HCT116 (cell line): ENCODE measurements at regions not wholly inside any gene's neighbourhood (a gene's known extent, or its start where the extent isn't known, plus 50 kb on each side); places are given as distances from the start of the nearest gene placed in this dataset.

Source experiments
- ATAC-seq: fragments of 200-7000 bp; cut with Tn5 transposase; 2 replicates; pipeline ENCODE4 v1.9.1; 2020; ENCODE audit warnings: mild to moderate bottlenecking, moderate library complexity
- BruUV-seq: library from RNA; stranded (reverse); fragments of 400-500 nt; replicated peaks from 2 replicates; lab custom pipeline; 2021; lab: Mats Ljungman, UMichigan
- CTCF ChIA-PET: fragments of 300-600 bp; sonication (Branson Sonifier 250); formaldehyde crosslinking; loops from one replicate; lab custom pipeline; 2021; ENCODE audit warnings: antibody characterized with exemption; lab: Charles Lee
- POLR2A ChIA-PET: fragments of 300-600, 350-600 bp; sonication (Branson Sonifier 250); formaldehyde crosslinking; loops from one replicate; lab custom pipeline; 2021; ENCODE audit warnings: antibody characterized with exemption; lab: Charles Lee
- RAD21 ChIA-PET, 2 experiments: fragments of 300-600 bp; sonication (Branson Sonifier 250); formaldehyde crosslinking; loops; one replicate each; lab custom pipeline; 2023; ENCODE audit warnings: low total read pairs in 2 of 2; ENCODE audit not compliant: uncharacterized antibody in 2 of 2, unreplicated experiment in 2 of 2, low non-redundant PET in 1 of 2; lab: Charles Lee
- DNase-seq: peaks from one replicate; pipeline ENCODE4 v3.0.0-alpha.2; 2010; ENCODE audit warnings: low read depth, low spot score
- H2AFZ ChIP-seq: fragments of 200-600 bp; shearing (Covaris generic), sonication (generic); 2 replicates; pipeline ENCODE4 v1.6.1; 2017; ENCODE audit warnings: low read depth, mixed run types, mixed read lengths, antibody characterized with exemption, low read length; ENCODE audit not compliant: poor library complexity, severe bottlenecking
- H3K27ac ChIP-seq: 2 replicates; pipeline ENCODE4 v1.5.1; 2012; ENCODE audit warnings: low read depth, low read length
- H3K27me3 ChIP-seq: fragments of 200-600 bp; sonication (generic); 2 replicates; pipeline ENCODE4 v1.6.1; 2016; ENCODE audit warnings: mixed run types, low read length, mixed read lengths; ENCODE audit not compliant: insufficient read depth
- H3K36me3 ChIP-seq, 2 experiments: fragments of 200-500 bp in 1 of 2; fragments of 200-600 bp in 1 of 2; sonication (Bioruptor generic) in 1 of 2; sonication (generic) in 1 of 2; 2 replicates each; pipeline versions ENCODE4 v1.5.1 to v1.6.1; 2014 to 2016; ENCODE audit warnings: low read length in 2 of 2, inconsistent platforms in 1 of 2, mixed read lengths in 1 of 2, mixed run types in 1 of 2; ENCODE audit not compliant: insufficient read depth in 2 of 2, control insufficient read depth in 1 of 2
- H3K4me1 ChIP-seq, 2 experiments: fragments of 200-600 bp in 1 of 2; sonication (generic) in 1 of 2; 2 replicates each; pipeline versions ENCODE4 v1.5.1 to v1.6.1; 2012 to 2017; ENCODE audit warnings: low read length in 2 of 2, inconsistent platforms in 1 of 2, mild to moderate bottlenecking in 1 of 2, mixed read lengths in 1 of 2, mixed run types in 1 of 2, moderate library complexity in 1 of 2; ENCODE audit not compliant: insufficient read depth in 2 of 2, control insufficient read depth in 1 of 2
- H3K4me2 ChIP-seq: fragments of 200-600 bp; sonication (generic); 2 replicates; pipeline ENCODE4 v1.6.1; 2017; ENCODE audit warnings: mixed run types, low read length, mixed read lengths
- H3K4me3 ChIP-seq, 2 experiments: fragments of 200-600 bp in 1 of 2; sonication (generic) in 1 of 2; replicated peaks in 1 of 2; 2 replicates each; pipeline ENCODE4 v1.5.1; 2011 to 2016; ENCODE audit warnings: low read length in 2 of 2, control low read depth in 1 of 2, low read depth in 1 of 2, mild to moderate bottlenecking in 1 of 2, mixed read lengths in 1 of 2, mixed run types in 1 of 2
- H3K79me2 ChIP-seq: fragments of 200-600 bp; sonication (generic); 2 replicates; pipeline ENCODE4 v1.6.1; 2017; ENCODE audit warnings: mild to moderate bottlenecking, mixed run types, low read length, moderate library complexity, mixed read lengths; ENCODE audit not compliant: insufficient read depth
- H3K9ac ChIP-seq: fragments of 200-600 bp; sonication (generic); 2 replicates; pipeline ENCODE4 v1.6.1; 2016; ENCODE audit warnings: low read length, mixed read lengths
- H3K9me2 ChIP-seq: fragments of 200-600 bp; sonication (generic), shearing (Covaris generic); 2 replicates; pipeline ENCODE4 v1.6.1; 2017; ENCODE audit warnings: mixed run types, mild to moderate bottlenecking, moderate library complexity; ENCODE audit not compliant: insufficient read depth
- H3K9me3 ChIP-seq, 2 experiments: fragments of 200-500 bp in 1 of 2; fragments of 200-600 bp in 1 of 2; sonication (Bioruptor generic) in 1 of 2; sonication (generic) in 1 of 2; 2 replicates each; pipeline ENCODE4 v1.6.1; 2014 to 2017; ENCODE audit warnings: low read length in 2 of 2, mixed read lengths in 2 of 2, inconsistent platforms in 1 of 2, low read depth in 1 of 2, mild to moderate bottlenecking in 1 of 2, mixed run types in 1 of 2, moderate library complexity in 1 of 2; ENCODE audit not compliant: control insufficient read depth in 1 of 2, insufficient read depth in 1 of 2
- H4K20me1 ChIP-seq: fragments of 200-600 bp; sonication (generic), shearing (Covaris generic); 2 replicates; pipeline ENCODE4 v1.6.1; 2017; ENCODE audit warnings: mixed run types, mild to moderate bottlenecking, moderate library complexity; ENCODE audit not compliant: insufficient read depth
- EGR1 ChIP-seq: IDR thresholded peaks from 2 replicates; pipeline ENCODE4 v1.6.1; 2012; ENCODE audit warnings: low read depth
- intact Hi-C: fragments of 100-400 bp; cut with micrococcal nuclease; formaldehyde crosslinking; loops from 2 replicates; pipeline ENCODE4 v1.10.0; 2022
- TF ChIP-seq, protein P1 (sequence below), 3 experiments: fragments of 200-600 bp in 1 of 3; sonication (generic) in 1 of 3; IDR thresholded peaks in 2 of 3; conservative IDR thresholded peaks in 1 of 3; 2 replicates each; pipeline ENCODE4 v1.5.1; 2012 to 2017; ENCODE audit warnings: low read depth in 2 of 3, low read length in 2 of 3, antibody characterized with exemption in 1 of 3, borderline replicate concordance in 1 of 3, control low read depth in 1 of 3, mild to moderate bottlenecking in 1 of 3, mixed read lengths in 1 of 3, mixed run types in 1 of 3, moderate library complexity in 1 of 3; ENCODE audit not compliant: insufficient read depth in 1 of 3

- Histone ChIP-seq H3K4me3 (no peak overlapping the region), H3K4me1 (peaks cover 3 to 15% of the 10 kb centered on the region in 2 experiments; a peak in 3 of 4 replicates), H4K20me1 (no peaks in the 10 kb centered on the region), H3K79me2 (no peaks in the 10 kb centered on the region), H3K9ac (no peak overlapping the region), H3K36me3 (no peaks in the 10 kb centered on the region), H2AFZ (no peak overlapping the region), H3K9me3 (no peaks in the 10 kb centered on the region), H3K27me3 (no peaks in the 10 kb centered on the region), H3K9me2 (no peaks in the 10 kb centered on the region), H3K27ac (no peak overlapping the region), H3K4me2 (no peak overlapping the region)
- no peak for ATAC-seq
- DNase-seq, result no peak
- BruUV-seq, result no TSS peak
- RAD21 ChIA-PET, result no interaction called here
- CTCF ChIA-PET, result no interaction called here
- POLR2A ChIA-PET, result no interaction called here
- TF ChIP-seq EGR1, result no peak
- intact Hi-C loops, result no loop called here
Observed at GRCh38 chr1:212157252-212157651, 121.7 kb downstream of the DTL start.

DNA sequence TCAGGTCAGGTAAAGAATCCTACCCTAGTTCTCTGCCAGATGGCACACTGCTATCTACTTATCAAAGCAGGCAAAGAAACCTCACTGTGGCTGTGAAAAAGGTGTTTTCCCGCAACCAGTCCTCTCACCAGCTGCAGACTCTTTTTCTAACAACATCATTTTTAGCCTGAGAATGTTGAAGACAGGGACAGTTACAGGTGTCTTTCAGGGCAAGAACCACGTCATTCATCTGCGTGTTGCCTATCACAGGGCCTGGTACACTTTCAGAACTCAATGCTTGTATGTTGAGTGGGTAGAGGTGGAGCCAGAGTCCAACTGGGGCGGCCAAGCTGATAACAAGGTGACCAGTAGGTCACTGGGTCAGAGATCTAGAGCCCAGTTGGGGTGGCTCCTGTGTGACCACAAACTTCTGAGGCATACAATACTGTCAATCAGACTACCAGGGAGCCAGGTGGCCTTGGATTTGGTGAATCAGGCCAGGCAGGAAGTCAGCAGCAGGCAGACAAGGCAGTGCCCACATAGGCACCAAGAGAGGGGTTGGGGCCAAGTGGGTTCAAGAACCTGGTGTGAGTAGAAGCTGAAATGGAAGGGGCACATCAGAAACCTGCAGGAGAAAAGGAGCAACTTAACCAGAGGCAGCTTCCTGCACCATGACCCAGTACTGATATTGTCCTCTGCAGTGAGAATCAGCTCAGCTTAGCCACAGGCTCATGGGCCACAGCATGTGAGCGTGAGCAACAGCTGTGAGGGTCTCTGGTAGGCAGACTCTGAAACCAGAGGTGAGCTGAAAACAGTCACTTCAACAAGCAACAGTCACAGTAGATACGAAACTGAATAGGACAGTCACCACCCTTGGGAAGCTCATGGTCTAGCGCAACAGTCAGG, 123.6 kb downstream of the DTL start:
- H3K4me2 ChIP-seq, result no peak overlapping the region
- no peaks in the 10 kb centered on the region for H3K27me3 ChIP-seq
- H3K9ac ChIP-seq, result no peak overlapping the region
- intact Hi-C loops, result no loop called here
- H3K79me2 ChIP-seq, result no peaks in the 10 kb centered on the region
- BruUV-seq, result no TSS peak
- ChIA-PET CTCF (no interaction called here), POLR2A (no interaction called here), RAD21 (no interaction called here)
- H3K4me3 ChIP-seq, result no peak overlapping the region
- peaks cover 7 to 21% of the 10 kb centered on the region in 2 experiments; a peak in 3 of 4 replicates for H3K4me1 ChIP-seq
- H4K20me1 ChIP-seq, result no peaks in the 10 kb centered on the region
- TF ChIP-seq, protein P1, sequence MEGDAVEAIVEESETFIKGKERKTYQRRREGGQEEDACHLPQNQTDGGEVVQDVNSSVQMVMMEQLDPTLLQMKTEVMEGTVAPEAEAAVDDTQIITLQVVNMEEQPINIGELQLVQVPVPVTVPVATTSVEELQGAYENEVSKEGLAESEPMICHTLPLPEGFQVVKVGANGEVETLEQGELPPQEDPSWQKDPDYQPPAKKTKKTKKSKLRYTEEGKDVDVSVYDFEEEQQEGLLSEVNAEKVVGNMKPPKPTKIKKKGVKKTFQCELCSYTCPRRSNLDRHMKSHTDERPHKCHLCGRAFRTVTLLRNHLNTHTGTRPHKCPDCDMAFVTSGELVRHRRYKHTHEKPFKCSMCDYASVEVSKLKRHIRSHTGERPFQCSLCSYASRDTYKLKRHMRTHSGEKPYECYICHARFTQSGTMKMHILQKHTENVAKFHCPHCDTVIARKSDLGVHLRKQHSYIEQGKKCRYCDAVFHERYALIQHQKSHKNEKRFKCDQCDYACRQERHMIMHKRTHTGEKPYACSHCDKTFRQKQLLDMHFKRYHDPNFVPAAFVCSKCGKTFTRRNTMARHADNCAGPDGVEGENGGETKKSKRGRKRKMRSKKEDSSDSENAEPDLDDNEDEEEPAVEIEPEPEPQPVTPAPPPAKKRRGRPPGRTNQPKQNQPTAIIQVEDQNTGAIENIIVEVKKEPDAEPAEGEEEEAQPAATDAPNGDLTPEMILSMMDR (IDR thresholded peaks at IDR 0.05 in 2 of 3, conservative IDR thresholded peaks at IDR 0.05 in 1 of 3; ENCODE audit: borderline replicate concordance in 1 of 3, insufficient read depth in 1 of 3, low read depth in 2 of 3, low read length in 2 of 3), result no peak
- no peaks in the 10 kb centered on the region for H3K9me3 ChIP-seq
- H2AFZ ChIP-seq, result no peak overlapping the region
- H3K9me2 ChIP-seq, result no peaks in the 10 kb centered on the region
- ATAC-seq (no peak), DNase-seq (no peak)
- H3K36me3 ChIP-seq, result no peaks in the 10 kb centered on the region
- no peak overlapping the region for H3K27ac ChIP-seq
